Smooth muscle cell (in vitro differentiated cells): ENCODE measurements at regions not wholly inside any gene's neighbourhood (a gene's known extent, or its start where the extent isn't known, plus 50 kb on each side); places are given as distances from the start of the nearest gene placed in this dataset.

Experiments
- DNase-seq: peaks from one replicate; lab custom pipeline; 2025; ENCODE audit not compliant: unreplicated experiment; lab: John Stamatoyannopoulos, UW
- H2AFZ ChIP-seq: fragments of 200-600 bp; sonication (generic); 2 replicates; pipeline ENCODE4 v1.6.0; 2016; ENCODE audit warnings: antibody characterized with exemption, low read depth, mild to moderate bottlenecking
- H3F3A ChIP-seq: fragments of 200-600 bp; sonication (generic); 2 replicates; pipeline ENCODE4 v1.6.0; 2017; ENCODE audit warnings: antibody characterized with exemption, low read depth
- H3K27ac ChIP-seq: fragments of 200-600 bp; sonication (generic); 2 replicates; pipeline ENCODE4 v1.5.1; 2016; ENCODE audit warnings: low read depth, mild to moderate bottlenecking
- H3K27me3 ChIP-seq: fragments of 200-600 bp; sonication (generic); 2 replicates; pipeline ENCODE4 v1.6.1; 2016; ENCODE audit warnings: low read depth, mild to moderate bottlenecking
- H3K36me3 ChIP-seq: fragments of 200-600 bp; sonication (generic); 2 replicates; pipeline ENCODE4 v1.5.1; 2016; ENCODE audit warnings: low read depth
- H3K4me1 ChIP-seq: fragments of 200-600 bp; sonication (generic); 2 replicates; pipeline ENCODE4 v1.5.1; 2016; ENCODE audit warnings: low read depth
- H3K4me2 ChIP-seq: fragments of 200-600 bp; sonication (generic); 2 replicates; pipeline ENCODE4 v1.6.0; 2016; ENCODE audit warnings: mild to moderate bottlenecking
- H3K4me3 ChIP-seq: fragments of 200-600 bp; sonication (generic); 2 replicates; pipeline ENCODE4 v1.5.1; 2016; ENCODE audit warnings: mild to moderate bottlenecking
- H3K79me2 ChIP-seq: fragments of 200-600 bp; sonication (generic); 2 replicates; pipeline ENCODE4 v1.6.0; 2016; ENCODE audit warnings: low read depth, mild to moderate bottlenecking
- H3K9ac ChIP-seq: fragments of 200-600 bp; sonication (generic); 2 replicates; pipeline ENCODE4 v1.6.0; 2016; ENCODE audit warnings: low read depth
- H3K9me3 ChIP-seq: fragments of 200-600 bp; sonication (generic); replicated peaks from 2 replicates; pipeline ENCODE4 v1.5.1; 2016; ENCODE audit warnings: low read depth
- H4K20me1 ChIP-seq: fragments of 200-600 bp; sonication (generic); 2 replicates; pipeline ENCODE4 v1.6.0; 2016; ENCODE audit warnings: low read depth
- WGBS: methylation state at CpG from one replicate; pipeline ENCODE4 v1.1.7; 2016; ENCODE audit warnings: low lambda C conversion rate; 5-methylcytosine and 5-hydroxymethylcytosine counted together
- TF ChIP-seq, protein P1 (sequence below): fragments of 200-600 bp; sonication (generic); IDR thresholded peaks from 2 replicates; pipeline ENCODE4 v1.5.1; 2017; ENCODE audit warnings: borderline replicate concordance, mild to moderate bottlenecking, antibody characterized with exemption; ENCODE audit not compliant: insufficient read depth, poor library complexity, severe bottlenecking

DNA sequence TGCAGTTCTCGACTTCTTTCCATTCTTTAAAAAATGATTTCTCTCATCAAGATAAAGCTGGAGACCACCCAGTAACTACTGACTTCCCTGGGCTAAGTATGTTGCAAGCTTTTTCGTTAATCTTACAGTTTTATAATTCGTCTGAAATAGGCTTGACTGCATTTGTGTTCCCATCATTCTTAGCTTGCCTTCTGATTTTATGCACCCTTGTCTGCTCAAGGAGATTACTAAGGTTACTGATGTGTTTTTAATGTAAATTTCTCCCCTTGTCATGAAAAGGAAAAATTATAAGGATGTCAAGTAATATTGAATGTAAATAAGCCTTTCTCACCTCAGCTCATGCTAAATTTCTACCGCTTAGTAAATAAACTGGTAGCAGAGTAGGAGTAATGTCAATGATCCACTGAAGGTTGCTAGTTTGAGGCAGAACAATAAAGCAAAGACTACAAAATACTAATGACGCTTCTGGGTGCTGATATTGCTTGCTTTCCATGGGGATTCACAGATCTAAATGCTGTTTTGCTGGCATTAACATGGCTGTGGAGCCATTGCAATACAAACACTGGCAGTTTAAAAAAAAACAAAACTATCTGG, 91.9 kb upstream of the CDH20 start:
- TF ChIP-seq, protein P1, sequence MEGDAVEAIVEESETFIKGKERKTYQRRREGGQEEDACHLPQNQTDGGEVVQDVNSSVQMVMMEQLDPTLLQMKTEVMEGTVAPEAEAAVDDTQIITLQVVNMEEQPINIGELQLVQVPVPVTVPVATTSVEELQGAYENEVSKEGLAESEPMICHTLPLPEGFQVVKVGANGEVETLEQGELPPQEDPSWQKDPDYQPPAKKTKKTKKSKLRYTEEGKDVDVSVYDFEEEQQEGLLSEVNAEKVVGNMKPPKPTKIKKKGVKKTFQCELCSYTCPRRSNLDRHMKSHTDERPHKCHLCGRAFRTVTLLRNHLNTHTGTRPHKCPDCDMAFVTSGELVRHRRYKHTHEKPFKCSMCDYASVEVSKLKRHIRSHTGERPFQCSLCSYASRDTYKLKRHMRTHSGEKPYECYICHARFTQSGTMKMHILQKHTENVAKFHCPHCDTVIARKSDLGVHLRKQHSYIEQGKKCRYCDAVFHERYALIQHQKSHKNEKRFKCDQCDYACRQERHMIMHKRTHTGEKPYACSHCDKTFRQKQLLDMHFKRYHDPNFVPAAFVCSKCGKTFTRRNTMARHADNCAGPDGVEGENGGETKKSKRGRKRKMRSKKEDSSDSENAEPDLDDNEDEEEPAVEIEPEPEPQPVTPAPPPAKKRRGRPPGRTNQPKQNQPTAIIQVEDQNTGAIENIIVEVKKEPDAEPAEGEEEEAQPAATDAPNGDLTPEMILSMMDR: no peak
- no peaks in the 10 kb centered on the region for H3F3A ChIP-seq
- no peaks in the 10 kb centered on the region for H3K4me1 ChIP-seq
- DNase-seq: no peak
- no peaks in the 10 kb centered on the region for H4K20me1 ChIP-seq
- no peaks in the 10 kb centered on the region for H3K9me3 ChIP-seq
- H3K4me2 ChIP-seq: no peak overlapping the region
- no peaks in the 10 kb centered on the region for H3K79me2 ChIP-seq
- no peaks in the 10 kb centered on the region for H3K36me3 ChIP-seq
- no peak overlapping the region for H3K9ac ChIP-seq
- H3K4me3 ChIP-seq: no peak overlapping the region
- H3K27me3 ChIP-seq: no peaks in the 10 kb centered on the region
- WGBS: 79% methylated on average over 5 of the region's 5 CpGs
- no peak overlapping the region for H3K27ac ChIP-seq
- no peak overlapping the region for H2AFZ ChIP-seq

DNA sequence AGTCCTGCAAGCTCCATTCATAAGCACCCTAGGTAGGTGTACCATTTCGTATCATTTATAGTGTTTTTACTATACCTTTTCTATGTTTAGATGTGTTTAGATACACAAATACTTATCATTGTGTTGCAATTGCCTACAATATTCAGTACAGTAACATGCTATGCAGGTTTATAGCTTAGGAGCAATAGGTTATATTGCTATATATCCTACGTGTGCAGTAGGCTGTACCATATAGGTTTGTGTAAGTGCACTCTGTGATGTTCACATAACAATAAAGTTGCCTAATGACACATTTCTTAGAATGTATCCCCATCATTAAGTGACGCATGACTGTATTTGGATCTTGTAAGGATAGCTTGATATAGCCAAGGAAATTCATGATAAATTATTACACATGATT, 88.6 kb upstream of the CDH20 start:
- TF ChIP-seq, protein P1: no peak
- Histone ChIP-seq H3K4me2 (no peak overlapping the region), H3K4me3 (no peak overlapping the region), H4K20me1 (no peaks in the 10 kb centered on the region), H3K4me1 (no peaks in the 10 kb centered on the region), H3K27me3 (no peaks in the 10 kb centered on the region), H3K9ac (no peak overlapping the region), H3K36me3 (no peaks in the 10 kb centered on the region), H3K27ac (no peak overlapping the region), H3K9me3 (no peaks in the 10 kb centered on the region), H2AFZ (no peak overlapping the region), H3K79me2 (no peaks in the 10 kb centered on the region), H3F3A (no peaks in the 10 kb centered on the region)
- WGBS: 86% methylated on average over 3 of the region's 3 CpGs
- DNase-seq: no peak

DNA sequence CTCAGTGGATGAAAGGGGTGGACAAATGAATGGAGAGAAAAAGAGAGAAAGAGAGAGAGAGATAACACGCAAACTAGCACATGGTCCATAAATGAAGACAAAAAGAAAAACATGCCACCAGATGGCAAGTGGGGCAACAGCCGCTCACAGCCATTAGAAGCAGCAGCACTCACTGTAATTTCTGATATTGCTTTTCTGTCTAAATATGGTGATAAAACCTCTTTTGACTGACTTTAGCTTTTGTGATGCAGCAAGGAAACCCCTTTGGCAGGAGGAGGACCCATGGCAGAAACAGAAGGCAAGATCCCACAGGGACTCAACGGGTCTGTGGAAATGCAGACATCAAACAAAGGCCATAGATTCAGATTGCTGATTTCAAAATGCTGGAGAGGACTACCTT, 88.0 kb upstream of the CDH20 start:
- no peak overlapping the region for H3K4me3 ChIP-seq
- no peaks in the 10 kb centered on the region for H3K79me2 ChIP-seq
- no peaks in the 10 kb centered on the region for H3K27me3 ChIP-seq
- 92% methylated on average over 3 of the region's 3 CpGs for WGBS
- no peak overlapping the region for H2AFZ ChIP-seq
- no peak for DNase-seq
- H3K4me1 ChIP-seq: no peaks in the 10 kb centered on the region
- TF ChIP-seq, protein P1: no peak
- H3K4me2 ChIP-seq: no peak overlapping the region
- no peaks in the 10 kb centered on the region for H4K20me1 ChIP-seq
- no peak overlapping the region for H3K9ac ChIP-seq
- H3K36me3 ChIP-seq: no peaks in the 10 kb centered on the region
- no peaks in the 10 kb centered on the region for H3F3A ChIP-seq
- H3K9me3 ChIP-seq: no peaks in the 10 kb centered on the region
- H3K27ac ChIP-seq: no peak overlapping the region

DNA sequence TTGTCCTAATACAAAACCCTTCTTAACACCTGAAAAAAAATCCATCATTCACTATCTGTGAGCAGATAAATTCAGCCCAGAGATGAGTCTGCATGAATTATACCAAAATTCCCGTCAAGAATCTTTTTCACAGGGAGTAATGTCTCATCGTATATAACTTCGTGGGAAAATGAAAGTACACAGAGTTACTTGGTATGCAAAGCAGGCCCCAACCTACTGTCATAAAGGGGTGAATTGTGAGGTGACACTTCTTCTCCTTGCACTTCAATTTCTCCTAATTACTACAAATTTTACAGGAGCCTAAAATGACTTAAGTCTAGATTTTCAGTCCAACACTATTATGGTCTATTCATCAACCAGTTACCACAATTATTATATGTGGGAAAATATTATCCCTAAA, 84.6 kb upstream of the CDH20 start:
- H3K27ac ChIP-seq: no peak overlapping the region

More for the DNA sequence above, 84.6 kb upstream of the CDH20 start:
- Histone ChIP-seq H3F3A (no peaks in the 10 kb centered on the region), H3K4me3 (no peak overlapping the region), H2AFZ (no peak overlapping the region), H3K9me3 (no peaks in the 10 kb centered on the region), H4K20me1 (no peaks in the 10 kb centered on the region), H3K79me2 (no peaks in the 10 kb centered on the region), H3K9ac (no peak overlapping the region), H3K27me3 (no peaks in the 10 kb centered on the region), H3K4me1 (no peaks in the 10 kb centered on the region), H3K4me2 (no peak overlapping the region), H3K36me3 (no peaks in the 10 kb centered on the region)
- TF ChIP-seq, protein P1: no peak
- DNase-seq: no peak
- 89% methylated on average over 3 of the region's 3 CpGs for WGBS
